OCI-LY3 (cell line): ENCODE measurements at regions not wholly inside any gene's neighbourhood (a gene's known extent, or its start where the extent isn't known, plus 50 kb on each side); places are given as distances from the start of the nearest gene placed in this dataset.

Experiments
- H2AFZ ChIP-seq: fragments of 200-600, 300-600 bp; shearing (Covaris generic); 2 replicates; pipeline ENCODE4 v1.6.0; 2014; ENCODE audit warnings: antibody characterized with exemption, low read depth, low read length
- H3K27ac ChIP-seq: fragments of 200-600, 300-600 bp; sonication (generic); 2 replicates; pipeline ENCODE4 v1.5.1; 2014; ENCODE audit warnings: mild to moderate bottlenecking, low read length, moderate library complexity, mixed read lengths
- H3K27me3 ChIP-seq: fragments of 200-600, 300-600 bp; sonication (generic); 2 replicates; pipeline ENCODE4 v1.6.1; 2014; ENCODE audit warnings: low read depth, low read length, mixed read lengths
- H3K36me3 ChIP-seq: fragments of 200-600, 300-600 bp; sonication (generic); replicated peaks from 2 replicates; pipeline ENCODE3; 2014; ENCODE audit warnings: low read depth, low read length, mixed read lengths
- H3K4me1 ChIP-seq: fragments of 300-600, 200-600 bp; sonication (generic); 2 replicates; pipeline ENCODE4 v1.6.1; 2014; ENCODE audit warnings: low read length, mixed read lengths
- H3K4me2 ChIP-seq: fragments of 200-600, 300-600 bp; sonication (generic); 2 replicates; pipeline ENCODE4 v1.6.1; 2014; ENCODE audit warnings: low read length, mixed read lengths
- H3K4me3 ChIP-seq: fragments of 300-600, 200-600 bp; sonication (generic); 2 replicates; pipeline ENCODE4 v1.5.1; 2014; ENCODE audit warnings: antibody characterized with exemption, mild to moderate bottlenecking, low read length, moderate library complexity
- H3K79me2 ChIP-seq: fragments of 300-600, 200-600 bp; shearing (Covaris generic); 2 replicates; pipeline ENCODE4 v1.6.1; 2014; ENCODE audit warnings: mild to moderate bottlenecking, low read length, mixed read lengths
- H3K9ac ChIP-seq: fragments of 300-600, 200-600 bp; shearing (Covaris generic); 2 replicates; pipeline ENCODE4 v1.6.0; 2014; ENCODE audit warnings: mild to moderate bottlenecking, low read length, moderate library complexity
- H3K9me3 ChIP-seq: fragments of 200-600, 300-600 bp; shearing (Covaris generic); 2 replicates; pipeline ENCODE4 v1.6.1; 2014; ENCODE audit warnings: low read length, mixed read lengths; ENCODE audit not compliant: insufficient read depth
- H4K20me1 ChIP-seq: fragments of 200-600, 300-600 bp; sonication (generic); 2 replicates; pipeline ENCODE4 v1.6.1; 2016; ENCODE audit warnings: low read length, mixed read lengths; ENCODE audit not compliant: insufficient read depth
- EZH2phosphoT487 ChIP-seq: fragments of 200-600 bp; shearing (Covaris generic); IDR thresholded peaks from 2 replicates; pipeline ENCODE4 v1.6.1; 2018; ENCODE audit warnings: antibody characterized with exemption, mixed run types, low read depth
- TF ChIP-seq, protein P1 (sequence below): fragments of 200-600, 300-600 bp; sonication (generic); IDR thresholded peaks from 2 replicates; pipeline ENCODE4 v1.5.1; 2014; ENCODE audit warnings: antibody characterized with exemption, low read length, low read depth

DNA sequence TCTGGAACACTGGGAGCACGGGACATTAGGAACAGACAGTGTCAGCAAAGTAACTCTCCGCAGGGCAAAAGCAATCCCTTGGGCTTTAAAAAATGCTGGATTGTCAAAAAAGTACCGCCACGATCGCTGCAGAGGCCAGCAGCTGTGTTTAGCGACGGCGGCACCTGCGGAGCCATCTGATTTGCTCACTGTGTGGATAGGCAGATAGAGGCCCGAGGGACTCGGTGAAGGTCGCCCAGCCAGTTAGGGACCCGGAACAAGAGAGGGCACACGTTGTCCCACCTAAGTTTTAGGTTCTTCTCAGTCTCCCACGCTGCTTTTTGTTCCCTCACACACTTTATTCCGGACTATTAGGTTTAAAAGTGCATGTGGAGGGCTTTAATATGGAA, 238.3 kb downstream of the TEX29 start:
- Histone ChIP-seq H3K4me3 (no peak overlapping the region), H2AFZ (no peak overlapping the region), H3K36me3 (no peaks in the 10 kb centered on the region), H3K27me3 (no peaks in the 10 kb centered on the region), H3K27ac (no peak overlapping the region), H3K9me3 (no peaks in the 10 kb centered on the region), H4K20me1 (no peaks in the 10 kb centered on the region), H3K9ac (no peak overlapping the region), H3K79me2 (no peaks in the 10 kb centered on the region), H3K4me1 (no peaks in the 10 kb centered on the region), H3K4me2 (no peak overlapping the region)
- no peak for TF ChIP-seq EZH2phosphoT487
- TF ChIP-seq, protein P1, sequence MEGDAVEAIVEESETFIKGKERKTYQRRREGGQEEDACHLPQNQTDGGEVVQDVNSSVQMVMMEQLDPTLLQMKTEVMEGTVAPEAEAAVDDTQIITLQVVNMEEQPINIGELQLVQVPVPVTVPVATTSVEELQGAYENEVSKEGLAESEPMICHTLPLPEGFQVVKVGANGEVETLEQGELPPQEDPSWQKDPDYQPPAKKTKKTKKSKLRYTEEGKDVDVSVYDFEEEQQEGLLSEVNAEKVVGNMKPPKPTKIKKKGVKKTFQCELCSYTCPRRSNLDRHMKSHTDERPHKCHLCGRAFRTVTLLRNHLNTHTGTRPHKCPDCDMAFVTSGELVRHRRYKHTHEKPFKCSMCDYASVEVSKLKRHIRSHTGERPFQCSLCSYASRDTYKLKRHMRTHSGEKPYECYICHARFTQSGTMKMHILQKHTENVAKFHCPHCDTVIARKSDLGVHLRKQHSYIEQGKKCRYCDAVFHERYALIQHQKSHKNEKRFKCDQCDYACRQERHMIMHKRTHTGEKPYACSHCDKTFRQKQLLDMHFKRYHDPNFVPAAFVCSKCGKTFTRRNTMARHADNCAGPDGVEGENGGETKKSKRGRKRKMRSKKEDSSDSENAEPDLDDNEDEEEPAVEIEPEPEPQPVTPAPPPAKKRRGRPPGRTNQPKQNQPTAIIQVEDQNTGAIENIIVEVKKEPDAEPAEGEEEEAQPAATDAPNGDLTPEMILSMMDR = no peak

- H3K9me3 ChIP-seq = no peaks in the 10 kb centered on the region
- H3K4me2 ChIP-seq = no peak overlapping the region
- no peak overlapping the region for H3K4me3 ChIP-seq
- H3K27me3 ChIP-seq = no peaks in the 10 kb centered on the region
- no peak overlapping the region for H3K9ac ChIP-seq
- H3K27ac ChIP-seq = no peak overlapping the region
- no peak overlapping the region for H2AFZ ChIP-seq
- TF ChIP-seq, protein P1 = no peak
- TF ChIP-seq EZH2phosphoT487 = no peak
- no peaks in the 10 kb centered on the region for H3K79me2 ChIP-seq
- no peaks in the 10 kb centered on the region for H3K4me1 ChIP-seq
- no peaks in the 10 kb centered on the region for H3K36me3 ChIP-seq
- no peaks in the 10 kb centered on the region for H4K20me1 ChIP-seq
Measured at GRCh38 chr13:111559612-111560403, 239.4 kb downstream of the TEX29 start.

- no peaks in the 10 kb centered on the region for H3K27me3 ChIP-seq
- H4K20me1 ChIP-seq = no peaks in the 10 kb centered on the region
- no peak for TF ChIP-seq EZH2phosphoT487
- TF ChIP-seq, protein P1 = no peak
- H3K9me3 ChIP-seq = no peaks in the 10 kb centered on the region
- H3K4me1 ChIP-seq = no peaks in the 10 kb centered on the region
- H3K79me2 ChIP-seq = no peaks in the 10 kb centered on the region
- H3K27ac ChIP-seq = no peak overlapping the region
- H2AFZ ChIP-seq = no peak overlapping the region
- H3K36me3 ChIP-seq = no peaks in the 10 kb centered on the region
- H3K4me2 ChIP-seq = no peak overlapping the region
- no peak overlapping the region for H3K4me3 ChIP-seq
- no peak overlapping the region for H3K9ac ChIP-seq
Measured at GRCh38 chr13:111561091-111561781, 240.8 kb downstream of the TEX29 start.

- no peaks in the 10 kb centered on the region for H3K4me1 ChIP-seq
- TF ChIP-seq EZH2phosphoT487 = no peak
- TF ChIP-seq, protein P1 = no peak
- no peak overlapping the region for H3K27ac ChIP-seq
- no peaks in the 10 kb centered on the region for H3K9me3 ChIP-seq
- no peak overlapping the region for H3K4me3 ChIP-seq
- H4K20me1 ChIP-seq = no peaks in the 10 kb centered on the region
- no peak overlapping the region for H3K9ac ChIP-seq
- H3K79me2 ChIP-seq = no peaks in the 10 kb centered on the region
- H3K4me2 ChIP-seq = no peak overlapping the region
- H3K27me3 ChIP-seq = no peaks in the 10 kb centered on the region
- H3K36me3 ChIP-seq = no peaks in the 10 kb centered on the region
- H2AFZ ChIP-seq = no peak overlapping the region
Measured at GRCh38 chr13:111562716-111563115, 242.3 kb downstream of the TEX29 start.
